ENCODE measurements at regions not wholly inside any gene's neighbourhood (a gene's known extent, or its start where the extent isn't known, plus 50 kb on each side); places are given as distances from the start of the nearest gene placed in this dataset.

GRCh38 chr6:134456226-134456625, 138.3 kb upstream of the SGK1 start:
- Histone ChIP-seq H3K9me3 (ENCODE audit: control insufficient read depth, low read length) (no peaks in the 10 kb centered on the region), H3K27ac (ENCODE audit: insufficient read depth, low read depth, low read length, poor library complexity, severe bottlenecking) (no peak overlapping the region), H3K4me1 (ENCODE audit: control insufficient read depth, insufficient read depth, low read length) (no peaks in the 10 kb centered on the region), H3K27me3 (ENCODE audit: control insufficient read depth, insufficient read depth, low read length, poor library complexity, severe bottlenecking) (no peaks in the 10 kb centered on the region), H3K36me3 (ENCODE audit: control insufficient read depth, insufficient read depth, low read length) (no peaks in the 10 kb centered on the region), H3K4me3 (ENCODE audit: insufficient read depth, low read depth, low read length) (no peak overlapping the region)
- WGBS, 2 experiments, result 75 to 84% methylated on average over 2 of the region's 2 CpGs

- Histone ChIP-seq H3K9me3 (ENCODE audit: control insufficient read depth, low read length) (no peaks in the 10 kb centered on the region), H3K4me1 (ENCODE audit: control insufficient read depth, insufficient read depth, low read length) (no peaks in the 10 kb centered on the region), H3K36me3 (ENCODE audit: control insufficient read depth, insufficient read depth, low read length) (no peaks in the 10 kb centered on the region), H3K4me3 (ENCODE audit: insufficient read depth, low read depth, low read length) (no peak overlapping the region), H3K27me3 (ENCODE audit: control insufficient read depth, insufficient read depth, low read length, poor library complexity, severe bottlenecking) (no peaks in the 10 kb centered on the region), H3K27ac (ENCODE audit: insufficient read depth, low read depth, low read length, poor library complexity, severe bottlenecking) (no peak overlapping the region)
- 79 to 88% methylated on average over 2 to 3 of the region's 3 CpGs for WGBS, 2 experiments
Observed at GRCh38 chr6:134455319-134455718, 137.4 kb upstream of the SGK1 start.

- Histone ChIP-seq H3K4me3 (ENCODE audit: insufficient read depth, low read depth, low read length) (no peak overlapping the region), H3K36me3 (ENCODE audit: control insufficient read depth, insufficient read depth, low read length) (no peaks in the 10 kb centered on the region), H3K4me1 (ENCODE audit: control insufficient read depth, insufficient read depth, low read length) (no peaks in the 10 kb centered on the region), H3K27ac (ENCODE audit: insufficient read depth, low read depth, low read length, poor library complexity, severe bottlenecking) (no peak overlapping the region), H3K9me3 (ENCODE audit: control insufficient read depth, low read length) (no peaks in the 10 kb centered on the region), H3K27me3 (ENCODE audit: control insufficient read depth, insufficient read depth, low read length, poor library complexity, severe bottlenecking) (no peaks in the 10 kb centered on the region)
- WGBS, 2 experiments, result 94 to 100% methylated on average over 2 of the region's 2 CpGs
Observed at GRCh38 chr6:134454794-134455193, 136.9 kb upstream of the SGK1 start.

- Histone ChIP-seq H3K9me3 (ENCODE audit: control insufficient read depth, low read length) (no peaks in the 10 kb centered on the region), H3K4me3 (ENCODE audit: insufficient read depth, low read depth, low read length) (no peak overlapping the region), H3K27ac (ENCODE audit: insufficient read depth, low read depth, low read length, poor library complexity, severe bottlenecking) (no peak overlapping the region), H3K4me1 (ENCODE audit: control insufficient read depth, insufficient read depth, low read length) (no peaks in the 10 kb centered on the region), H3K27me3 (ENCODE audit: control insufficient read depth, insufficient read depth, low read length, poor library complexity, severe bottlenecking) (no peaks in the 10 kb centered on the region), H3K36me3 (ENCODE audit: control insufficient read depth, insufficient read depth, low read length) (no peaks in the 10 kb centered on the region)
- 84 to 86% methylated on average over 4 of the region's 5 CpGs for WGBS, 2 experiments
Observed at GRCh38 chr6:134453792-134454510, 136.0 kb upstream of the SGK1 start.

- Histone ChIP-seq H3K4me3 (ENCODE audit: insufficient read depth, low read depth, low read length) (no peak overlapping the region), H3K27me3 (ENCODE audit: control insufficient read depth, insufficient read depth, low read length, poor library complexity, severe bottlenecking) (no peaks in the 10 kb centered on the region), H3K9me3 (ENCODE audit: control insufficient read depth, low read length) (no peaks in the 10 kb centered on the region), H3K36me3 (ENCODE audit: control insufficient read depth, insufficient read depth, low read length) (no peaks in the 10 kb centered on the region), H3K27ac (ENCODE audit: insufficient read depth, low read depth, low read length, poor library complexity, severe bottlenecking) (no peak overlapping the region), H3K4me1 (ENCODE audit: control insufficient read depth, insufficient read depth, low read length) (no peaks in the 10 kb centered on the region)
- 86 to 88% methylated on average over 2 to 3 of the region's 3 CpGs for WGBS, 2 experiments
Observed at GRCh38 chr6:134452906-134453305, 135.0 kb upstream of the SGK1 start.

GRCh38 chr6:134451529-134451928, 133.6 kb upstream of the SGK1 start:
- H3K4me1 ChIP-seq (ENCODE audit: control insufficient read depth, insufficient read depth, low read length), result no peaks in the 10 kb centered on the region
- H3K4me3 ChIP-seq (ENCODE audit: insufficient read depth, low read depth, low read length), result no peak overlapping the region
- no peaks in the 10 kb centered on the region for H3K27me3 ChIP-seq (ENCODE audit: control insufficient read depth, insufficient read depth, low read length, poor library complexity, severe bottlenecking)
- no peaks in the 10 kb centered on the region for H3K9me3 ChIP-seq (ENCODE audit: control insufficient read depth, low read length)
- H3K27ac ChIP-seq (ENCODE audit: insufficient read depth, low read depth, low read length, poor library complexity, severe bottlenecking), result no peak overlapping the region
- 64 to 67% methylated on average over 1 of the region's 1 CpG for WGBS, 2 experiments
- H3K36me3 ChIP-seq (ENCODE audit: control insufficient read depth, insufficient read depth, low read length), result no peaks in the 10 kb centered on the region

- no peaks in the 10 kb centered on the region for H3K9me3 ChIP-seq (ENCODE audit: control insufficient read depth, low read length)
- no peaks in the 10 kb centered on the region for H3K4me1 ChIP-seq (ENCODE audit: control insufficient read depth, insufficient read depth, low read length)
- 89 to 94% methylated on average over 2 of the region's 2 CpGs for WGBS, 2 experiments
- H3K27me3 ChIP-seq (ENCODE audit: control insufficient read depth, insufficient read depth, low read length, poor library complexity, severe bottlenecking), result no peaks in the 10 kb centered on the region
- H3K36me3 ChIP-seq (ENCODE audit: control insufficient read depth, insufficient read depth, low read length), result no peaks in the 10 kb centered on the region
- H3K4me3 ChIP-seq (ENCODE audit: insufficient read depth, low read depth, low read length), result no peak overlapping the region
- H3K27ac ChIP-seq (ENCODE audit: insufficient read depth, low read depth, low read length, poor library complexity, severe bottlenecking), result no peak overlapping the region
Observed at GRCh38 chr6:134449781-134450180, 131.9 kb upstream of the SGK1 start.

GRCh38 chr6:134449004-134449403, 131.1 kb upstream of the SGK1 start:
- Histone ChIP-seq H3K27me3 (ENCODE audit: control insufficient read depth, insufficient read depth, low read length, poor library complexity, severe bottlenecking) (no peaks in the 10 kb centered on the region), H3K9me3 (ENCODE audit: control insufficient read depth, low read length) (no peaks in the 10 kb centered on the region), H3K27ac (ENCODE audit: insufficient read depth, low read depth, low read length, poor library complexity, severe bottlenecking) (no peak overlapping the region), H3K36me3 (ENCODE audit: control insufficient read depth, insufficient read depth, low read length) (no peaks in the 10 kb centered on the region), H3K4me3 (ENCODE audit: insufficient read depth, low read depth, low read length) (no peak overlapping the region), H3K4me1 (ENCODE audit: control insufficient read depth, insufficient read depth, low read length) (no peaks in the 10 kb centered on the region)
- 80 to 100% methylated on average over 1 of the region's 1 CpG for WGBS, 2 experiments

GRCh38 chr6:134447883-134448387, 130.0 kb upstream of the SGK1 start:
- Histone ChIP-seq H3K36me3 (ENCODE audit: control insufficient read depth, insufficient read depth, low read length) (no peaks in the 10 kb centered on the region), H3K27me3 (ENCODE audit: control insufficient read depth, insufficient read depth, low read length, poor library complexity, severe bottlenecking) (no peaks in the 10 kb centered on the region), H3K4me1 (ENCODE audit: control insufficient read depth, insufficient read depth, low read length) (no peaks in the 10 kb centered on the region), H3K4me3 (ENCODE audit: insufficient read depth, low read depth, low read length) (no peak overlapping the region), H3K9me3 (ENCODE audit: control insufficient read depth, low read length) (no peaks in the 10 kb centered on the region), H3K27ac (ENCODE audit: insufficient read depth, low read depth, low read length, poor library complexity, severe bottlenecking) (no peak overlapping the region)
- 86 to 92% methylated on average over 3 of the region's 3 CpGs for WGBS, 2 experiments

- H3K4me1 ChIP-seq (ENCODE audit: control insufficient read depth, insufficient read depth, low read length), result no peaks in the 10 kb centered on the region
- no peaks in the 10 kb centered on the region for H3K36me3 ChIP-seq (ENCODE audit: control insufficient read depth, insufficient read depth, low read length)
- 93 to 100% methylated on average over 2 to 3 of the region's 3 CpGs for WGBS, 2 experiments
- H3K9me3 ChIP-seq (ENCODE audit: control insufficient read depth, low read length), result no peaks in the 10 kb centered on the region
- H3K4me3 ChIP-seq (ENCODE audit: insufficient read depth, low read depth, low read length), result no peak overlapping the region
- no peak overlapping the region for H3K27ac ChIP-seq (ENCODE audit: insufficient read depth, low read depth, low read length, poor library complexity, severe bottlenecking)
- no peaks in the 10 kb centered on the region for H3K27me3 ChIP-seq (ENCODE audit: control insufficient read depth, insufficient read depth, low read length, poor library complexity, severe bottlenecking)
Observed at GRCh38 chr6:134447423-134447822, 129.5 kb upstream of the SGK1 start.

Measured in ectodermal cell (in vitro differentiated cells).